ENCODE measurements at regions not wholly inside any gene's neighbourhood (a gene's known extent, or its start where the extent isn't known, plus 50 kb on each side); places are given as distances from the start of the nearest gene placed in this dataset.

GRCh38 chr20:52443874-52444273, 252.3 kb upstream of the ZFP64 start:
- no peak for TF ChIP-seq CTCF (IDR thresholded peaks at IDR 0.05; ENCODE audit: borderline replicate concordance, extremely low read depth, low read length, poor library complexity, severe bottlenecking)
- no peak for TF ChIP-seq EZH2 (IDR thresholded peaks at IDR 0.05; ENCODE audit: borderline replicate concordance, low read depth, low read length, severe bottlenecking)
